HEK293T (cell line): ENCODE measurements at regions not wholly inside any gene's neighbourhood (a gene's known extent, or its start where the extent isn't known, plus 50 kb on each side); places are given as distances from the start of the nearest gene placed in this dataset.
"Not testable (repeated sequence)": the region's sequence is repeated elsewhere in the genome, so short reads cannot be mapped to it uniquely, and the experiment has no call there.

Experiments used
- CTCF ChIA-PET: fragments of 350-600 bp; formaldehyde crosslinking; extraction: SDS; loops from one replicate; lab custom pipeline; 2021; ENCODE audit warnings: antibody characterized with exemption, inconsistent platforms; lab: Yijun Ruan, JAX
- POLR2A ChIA-PET: fragments of 350-600 bp; formaldehyde crosslinking; extraction: SDS; loops from one replicate; lab custom pipeline; 2020; ENCODE audit warnings: antibody characterized with exemption, inconsistent platforms; lab: Yijun Ruan, JAX
- DNase-seq: peaks from one replicate; pipeline ENCODE4 v3.0.0; 2012; ENCODE audit warnings: mixed read lengths; ENCODE audit errors: extremely low spot score
- ARNT ChIP-seq: fragments of 450-650 bp; IDR thresholded peaks from 2 replicates; pipeline ENCODE4 v1.6.1; 2017; ENCODE audit warnings: mild to moderate bottlenecking
- BHLHE40 ChIP-seq: fragments of 450-650 bp; IDR thresholded peaks from 2 replicates; pipeline ENCODE4 v1.6.1; 2016; ENCODE audit warnings: mild to moderate bottlenecking, moderate library complexity, borderline replicate concordance
- CTBP1 ChIP-seq: fragments of 450-650 bp; IDR thresholded peaks from 2 replicates; pipeline ENCODE4 v1.6.1; 2016; ENCODE audit warnings: borderline replicate concordance
- ELF4 ChIP-seq: fragments of 450-650 bp; IDR thresholded peaks from 2 replicates; pipeline ENCODE4 v1.6.1; 2017; ENCODE audit warnings: antibody characterized with exemption
- FOXA1 ChIP-seq: fragments of 450-650 bp; IDR thresholded peaks from 2 replicates; pipeline ENCODE4 v1.6.1; 2016; ENCODE audit warnings: mild to moderate bottlenecking
- FOXK2 ChIP-seq: fragments of 450-650 bp; IDR thresholded peaks from 2 replicates; pipeline ENCODE4 v1.6.1; 2016; ENCODE audit warnings: mild to moderate bottlenecking
- FOXM1 ChIP-seq: fragments of 450-650 bp; IDR thresholded peaks from 2 replicates; pipeline ENCODE4 v1.6.1; 2017; ENCODE audit warnings: mild to moderate bottlenecking, borderline replicate concordance
- HDGF ChIP-seq: fragments of 450-650 bp; IDR thresholded peaks from 2 replicates; pipeline ENCODE4 v1.6.1; 2017; ENCODE audit warnings: antibody characterized with exemption, borderline replicate concordance
- L3MBTL2 ChIP-seq: fragments of 450-650 bp; conservative IDR thresholded peaks from 2 replicates; pipeline ENCODE4 v1.6.1; 2016; ENCODE audit warnings: mild to moderate bottlenecking
- LEF1 ChIP-seq: fragments of 450-650 bp; IDR thresholded peaks from 2 replicates; pipeline ENCODE4 v1.6.1; 2017; ENCODE audit warnings: mild to moderate bottlenecking, borderline replicate concordance
- NFRKB ChIP-seq: fragments of 450-650 bp; IDR thresholded peaks from 2 replicates; pipeline ENCODE4 v1.6.1; 2016; ENCODE audit warnings: mild to moderate bottlenecking, moderate library complexity
- PKNOX1 ChIP-seq: fragments of 450-650 bp; IDR thresholded peaks from 2 replicates; pipeline ENCODE4 v1.6.1; 2016
- SP1 ChIP-seq: fragments of 450-650 bp; IDR thresholded peaks from 2 replicates; pipeline ENCODE4 v1.6.1; 2017
- SUZ12 ChIP-seq: fragments of 450-650 bp; IDR thresholded peaks from 2 replicates; pipeline ENCODE4 v1.6.1; 2016; ENCODE audit warnings: mild to moderate bottlenecking
- TARDBP ChIP-seq: fragments of 450-650 bp; IDR thresholded peaks from 2 replicates; pipeline ENCODE4 v1.6.1; 2016
- ZNF384 ChIP-seq: fragments of 450-650 bp; IDR thresholded peaks from 2 replicates; pipeline ENCODE4 v1.6.1; 2016

GRCh38 chr6:10312445-10312844 is 102.4 kb downstream of the TFAP2A start:
- ChIA-PET POLR2A (no interaction called here), CTCF (no interaction called here)
- no peak for TF ChIP-seq FOXM1
- TF ChIP-seq ZNF384: peak; percentile 81
- DNase-seq: no peak

GRCh38 chr6:10311546-10312405 is 103.1 kb downstream of the TFAP2A start:
- CTCF ChIA-PET, DNase-seq: not testable (repeated sequence)
- POLR2A ChIA-PET: interaction anchor here (0.6 to 1.2 kb wide), 2 partner anchors 15 to 84 kb away, joined by 3 read pairs; no protein-coding TSS in a partner anchor

- peak; percentile 30 for DNase-seq
- TF ChIP-seq L3MBTL2: peak; percentile 48
- TF ChIP-seq CTBP1: no peak
- no peak for TF ChIP-seq HDGF
- no peak for TF ChIP-seq ZNF384
- TF ChIP-seq NFRKB: no peak
- TF ChIP-seq ELF4: no peak
- TF ChIP-seq SP1: no peak
- TF ChIP-seq FOXM1: no peak
- no peak for TF ChIP-seq BHLHE40
- TF ChIP-seq PKNOX1: peak; percentile 87
- TF ChIP-seq ARNT: peak; percentile 78
- TF ChIP-seq LEF1: no peak
- TF ChIP-seq TARDBP: no peak
- TF ChIP-seq SUZ12: no peak
- TF ChIP-seq FOXA1: no peak
- TF ChIP-seq FOXK2: no peak
- CTCF ChIA-PET: no interaction called here
- POLR2A ChIA-PET: interaction anchor here (0.6 to 1.2 kb wide), 2 partner anchors 14 to 85 kb away, joined by 3 read pairs; no protein-coding TSS in a partner anchor
Observed at GRCh38 chr6:10310826-10311225, 104.0 kb downstream of the TFAP2A start.

GRCh38 chr6:10310330-10310653 is 104.6 kb downstream of the TFAP2A start:
- ChIA-PET POLR2A (interaction anchor here (1.0 to 1.2 kb wide), 2 partner anchors 13 to 109 kb away, joined by 3 read pairs; no protein-coding TSS in a partner anchor), CTCF (no interaction called here)
- no peak for DNase-seq
- TF ChIP-seq LEF1 (no peak), ELF4 (no peak), FOXM1 (no peak), SUZ12 (no peak), FOXK2 (no peak), L3MBTL2 (no peak), TARDBP (no peak), CTBP1 (no peak), BHLHE40 (no peak), HDGF (no peak), PKNOX1 (no peak), SP1 (no peak)

- DNase-seq: no peak
- ChIA-PET CTCF (no interaction called here), POLR2A (interaction anchor here (0.9 to 1.0 kb wide), 2 partner anchors 11 to 110 kb away, joined by 3 read pairs; no protein-coding TSS in a partner anchor)
- TF ChIP-seq ARNT (no peak), TARDBP (no peak), FOXA1 (no peak), PKNOX1 (no peak), NFRKB (no peak), FOXM1 (no peak), LEF1 (no peak), SUZ12 (no peak), HDGF (no peak), BHLHE40 (no peak), FOXK2 (no peak), SP1 (no peak), CTBP1 (no peak), ZNF384 (no peak)
Observed at GRCh38 chr6:10309457-10310329, 105.2 kb downstream of the TFAP2A start.

GRCh38 chr6:10307476-10307875 is 107.4 kb downstream of the TFAP2A start:
- ChIA-PET CTCF (no interaction called here), POLR2A (no interaction called here)
- no peak for DNase-seq
- TF ChIP-seq FOXK2 (no peak), HDGF (no peak), CTBP1 (no peak), FOXA1 (no peak), L3MBTL2 (no peak), SP1 (no peak), ARNT (no peak), PKNOX1 (no peak), TARDBP (no peak), LEF1 (no peak), ELF4 (no peak), ZNF384 (no peak), BHLHE40 (no peak), SUZ12 (no peak), NFRKB (no peak)
